Lower leg skin (tissue), 4 donors: ENCODE measurements at regions not wholly inside any gene's neighbourhood (a gene's known extent, or its start where the extent isn't known, plus 50 kb on each side); places are given as distances from the start of the nearest gene placed in this dataset.
"Not testable (repeated sequence)": the region's sequence is repeated elsewhere in the genome, so short reads cannot be mapped to it uniquely, and the experiment has no call there.

Experiments used
- DNase-seq, 2 donors: peaks; one replicate each; pipeline ENCODE4 v3.0.0-alpha.2; 2019; ENCODE audit warnings: low spot score in 2 of 2
- H3K4me3 ChIP-seq: fragments of 200-600 bp; sonication (generic); 2 replicates; pipeline ENCODE4 v1.5.1; 2017; ENCODE audit warnings: mild to moderate bottlenecking, low read depth; ENCODE audit not compliant: poor library complexity, severe bottlenecking
- CTCF ChIP-seq, 3 donors: fragments of 450-650 bp; IDR thresholded peaks; one replicate each; pipeline ENCODE4 v1.5.1; 2016; ENCODE audit warnings: antibody characterized with exemption in 3 of 3, mild to moderate bottlenecking in 3 of 3, moderate library complexity in 2 of 3
- POLR2A ChIP-seq, 2 donors: fragments of 450-650 bp; IDR thresholded peaks; one replicate each; pipeline ENCODE4 v1.6.1; 2016 to 2017; ENCODE audit warnings: antibody characterized with exemption in 2 of 2, mild to moderate bottlenecking in 1 of 2, moderate library complexity in 1 of 2
- WGBS, 2 donors: methylation state at CpG; one replicate each; pipeline ENCODE4 v1.1.5; 2018; 5-methylcytosine and 5-hydroxymethylcytosine counted together
- intact Hi-C: fragments of 100-400 bp; cut with DNase I; formaldehyde crosslinking; loops from one replicate; pipeline ENCODE4 v1.15.0; 2023; ENCODE audit warnings: low total_unique reads

DNA sequence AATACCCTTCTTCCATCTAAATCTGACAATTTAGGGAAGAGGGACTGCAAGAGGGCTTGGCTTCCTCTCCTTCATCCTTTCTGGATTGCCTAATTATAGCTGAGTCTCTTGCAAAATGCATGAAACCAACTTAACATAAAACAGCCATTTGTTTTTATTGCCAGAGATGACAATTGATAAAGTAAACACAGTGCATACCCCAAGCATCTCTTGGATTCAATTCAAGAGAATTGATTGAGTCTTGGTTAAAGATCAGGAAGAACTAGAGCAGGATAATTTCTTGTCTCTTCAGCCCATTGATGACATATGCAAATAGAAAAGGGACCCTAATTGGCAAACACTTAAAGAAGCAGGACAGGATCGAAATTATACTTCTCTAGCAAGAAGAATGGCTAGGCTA, 617.1 kb upstream of the PTBP2 start:
- WGBS, 2 donors = 45 to 55% methylated on average over 1 of the region's 1 CpG
- TF ChIP-seq POLR2A (IDR thresholded peaks at IDR 0.05) = no peak
- TF ChIP-seq CTCF (IDR thresholded peaks at IDR 0.05) = no peak
- no peak overlapping the region for H3K4me3 ChIP-seq
- no peak for DNase-seq
- intact Hi-C loops = no loop called here

DNA sequence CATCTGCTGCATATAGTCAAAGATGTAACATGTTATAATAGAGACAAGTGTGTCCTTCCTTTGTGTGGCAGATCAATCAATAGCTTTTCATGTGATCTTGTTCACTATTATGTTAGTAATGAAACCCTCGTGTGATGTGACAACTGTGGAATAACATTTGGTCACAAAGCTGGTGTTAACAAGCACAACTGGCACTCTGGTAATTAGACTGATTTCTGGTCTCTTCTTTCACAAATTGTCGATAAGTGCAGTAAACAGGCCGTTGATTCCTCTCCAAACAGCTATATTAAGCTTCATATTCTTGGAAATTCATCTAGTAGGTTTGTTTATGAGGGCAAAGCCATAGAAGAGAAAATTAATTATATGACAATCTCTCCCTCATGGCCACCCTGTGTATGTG, 616.7 kb upstream of the PTBP2 start:
- DNase-seq = no peak
- 54% methylated on average over 3 of the region's 3 CpGs for WGBS, 2 donors
- no peak for TF ChIP-seq POLR2A (IDR thresholded peaks at IDR 0.05)
- no peak for TF ChIP-seq CTCF (IDR thresholded peaks at IDR 0.05)
- H3K4me3 ChIP-seq = no peak overlapping the region
- intact Hi-C loops = no loop called here

DNA sequence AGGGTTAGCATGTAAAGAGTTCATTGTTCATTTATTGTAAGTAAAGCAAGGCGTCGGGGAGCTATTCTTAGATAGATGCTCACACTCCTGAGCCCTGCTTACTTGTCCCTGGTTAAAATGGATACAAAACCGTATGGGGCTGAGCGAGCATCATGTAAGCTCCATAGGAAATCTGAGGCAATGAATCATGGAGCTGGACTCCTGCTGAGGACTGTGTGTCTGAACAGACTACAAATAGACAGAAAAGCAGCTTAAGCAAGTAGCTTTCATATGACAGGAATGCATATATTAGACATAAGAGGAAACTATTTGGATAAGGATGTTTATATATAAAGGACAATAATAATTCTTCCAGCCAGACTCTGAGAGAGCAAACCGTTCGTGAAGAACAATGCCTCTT, 604.9 kb upstream of the PTBP2 start:
- intact Hi-C loops = no loop called here
- 75 to 78% methylated on average over 6 of the region's 6 CpGs for WGBS, 2 donors
- no peak for TF ChIP-seq POLR2A (IDR thresholded peaks at IDR 0.05)
- no peak for TF ChIP-seq CTCF (IDR thresholded peaks at IDR 0.05)
- no peak for DNase-seq
- no peak overlapping the region for H3K4me3 ChIP-seq

DNA sequence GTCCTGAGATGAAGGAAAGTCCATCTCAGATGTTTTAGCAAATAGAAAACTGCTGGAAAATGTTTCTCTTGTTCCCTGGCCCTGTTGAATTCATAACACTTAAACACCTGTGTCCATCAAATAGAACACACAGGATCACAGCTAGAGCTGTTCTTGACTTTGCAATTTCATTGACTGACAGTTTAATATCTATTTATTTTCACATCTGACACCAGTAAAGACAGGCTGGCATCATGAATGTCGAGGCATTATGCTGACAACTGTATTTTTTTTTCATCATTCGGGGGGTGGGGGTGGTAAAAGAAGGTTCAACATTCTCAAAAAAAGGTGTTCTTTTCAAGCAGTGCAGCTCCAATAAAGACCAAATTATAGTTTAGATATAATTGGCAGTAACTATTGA, 591.2 kb upstream of the PTBP2 start:
- no peak for DNase-seq
- intact Hi-C loops = no loop called here
- H3K4me3 ChIP-seq = no peak overlapping the region
- 76 to 86% methylated on average over 2 of the region's 2 CpGs for WGBS, 2 donors
- TF ChIP-seq CTCF (IDR thresholded peaks at IDR 0.05) (no peak), POLR2A (IDR thresholded peaks at IDR 0.05) (no peak)

DNA sequence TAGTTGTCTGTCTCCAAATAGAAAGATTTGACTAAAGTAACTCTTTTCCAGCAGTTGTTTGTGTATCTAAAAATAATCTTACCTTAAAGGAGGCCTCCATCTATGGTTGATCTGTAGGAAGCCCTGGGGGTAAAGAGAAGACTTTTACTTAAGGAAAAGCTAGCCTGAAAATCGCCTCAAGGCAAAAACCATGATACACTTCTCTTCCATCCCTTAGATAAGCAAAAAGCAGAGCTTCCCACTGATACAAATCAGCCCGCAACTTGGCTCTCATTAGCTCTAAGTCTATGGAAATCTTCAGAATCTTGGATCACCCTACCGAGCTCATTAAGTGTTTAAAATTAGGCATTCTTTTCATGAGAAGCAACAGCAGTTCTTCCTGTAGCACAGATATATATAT, 576.9 kb upstream of the PTBP2 start:
- intact Hi-C loops = no loop called here
- DNase-seq = no peak
- TF ChIP-seq CTCF (IDR thresholded peaks at IDR 0.05) (no peak), POLR2A (IDR thresholded peaks at IDR 0.05) (no peak)
- WGBS, 2 donors = 57 to 71% methylated on average over 3 of the region's 3 CpGs
- H3K4me3 ChIP-seq = no peak overlapping the region

DNA sequence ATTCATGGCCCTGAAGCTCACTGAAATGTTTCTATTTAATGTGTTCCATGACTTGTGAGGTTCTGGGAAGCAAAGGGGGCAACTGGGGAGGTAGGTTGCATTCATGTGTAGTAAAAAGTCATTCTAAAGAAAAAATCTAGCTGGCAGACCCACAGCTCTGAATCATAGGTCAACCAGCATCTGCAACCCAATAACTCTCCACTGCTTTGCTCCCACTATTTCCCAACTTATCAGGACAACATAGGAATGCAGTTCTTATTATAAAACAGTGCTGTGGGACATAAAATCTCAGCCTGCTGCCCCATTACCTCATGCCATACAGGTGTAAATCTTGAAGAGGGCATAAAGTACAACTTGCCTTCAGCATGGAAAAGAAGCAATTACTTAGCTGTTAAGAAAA, 576.1 kb upstream of the PTBP2 start:
- TF ChIP-seq CTCF (IDR thresholded peaks at IDR 0.05) (no peak), POLR2A (IDR thresholded peaks at IDR 0.05) (no peak)
- intact Hi-C loops = no loop called here
- no peak for DNase-seq
- no peak overlapping the region for H3K4me3 ChIP-seq

DNA sequence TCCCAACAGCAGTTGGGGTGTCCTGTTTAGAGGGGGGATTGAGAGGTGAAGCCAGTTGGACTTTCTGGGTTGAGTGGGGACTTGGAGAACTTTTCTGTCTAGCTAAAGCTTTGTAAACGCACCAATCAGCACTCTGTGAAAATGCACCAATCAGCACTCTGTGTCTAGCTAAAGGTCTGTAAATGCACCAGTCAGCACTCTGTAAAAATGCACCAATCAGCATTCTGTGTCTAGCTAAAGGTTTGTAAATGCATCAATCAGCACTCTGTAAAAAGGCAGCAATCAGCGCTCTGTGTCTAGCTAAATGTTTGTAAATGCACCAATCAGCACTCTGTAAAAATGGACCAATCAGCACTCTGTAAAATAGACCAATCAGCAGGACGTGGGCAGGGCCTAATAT, 568.6 kb upstream of the PTBP2 start:
- intact Hi-C loops = not testable (repeated sequence)
- WGBS, 2 donors = 81 to 86% methylated on average over 3 of the region's 3 CpGs

More for the DNA sequence above, 568.6 kb upstream of the PTBP2 start:
- not testable (repeated sequence) for DNase-seq, H3K4me3 ChIP-seq
